GM21825 (cell line): ENCODE measurements at regions not wholly inside any gene's neighbourhood (a gene's known extent, or its start where the extent isn't known, plus 50 kb on each side); places are given as distances from the start of the nearest gene placed in this dataset.
"Not testable (repeated sequence)": the region's sequence is repeated elsewhere in the genome, so short reads cannot be mapped to it uniquely, and the experiment has no call there.

ENCODE experiments used
- ATAC-seq: cut with Tn5 transposase; IDR thresholded peaks from one replicate; pipeline ENCODE4 v1.9.1; 2021; ENCODE audit warnings: mild to moderate bottlenecking, moderate library complexity; ENCODE audit not compliant: unreplicated experiment

DNA sequence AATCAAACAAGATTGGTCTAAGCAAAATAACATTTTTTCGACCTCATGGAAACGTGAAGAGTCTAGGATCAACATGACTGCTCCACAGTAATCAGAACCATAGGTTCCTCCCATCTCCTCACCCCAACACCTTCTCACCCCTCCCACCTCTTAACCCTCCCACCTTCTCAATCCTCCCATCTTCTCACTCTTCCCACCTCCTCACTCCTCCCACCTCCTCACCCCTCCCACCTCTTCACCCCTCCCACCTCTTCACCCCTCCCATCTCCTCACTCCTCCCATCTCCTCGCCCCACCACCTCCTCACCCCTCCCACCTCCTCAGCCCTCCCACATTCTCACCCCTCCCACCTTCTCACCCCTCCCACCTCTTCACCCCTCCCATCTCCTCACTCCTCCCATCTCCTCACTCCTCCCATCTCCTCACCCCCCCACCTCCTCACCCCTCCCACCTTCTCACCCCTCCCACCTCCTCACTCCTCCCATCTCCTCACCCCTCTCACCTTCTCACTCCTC is 567.4 kb downstream of the C6orf118 start:
- no peak for ATAC-seq

DNA sequence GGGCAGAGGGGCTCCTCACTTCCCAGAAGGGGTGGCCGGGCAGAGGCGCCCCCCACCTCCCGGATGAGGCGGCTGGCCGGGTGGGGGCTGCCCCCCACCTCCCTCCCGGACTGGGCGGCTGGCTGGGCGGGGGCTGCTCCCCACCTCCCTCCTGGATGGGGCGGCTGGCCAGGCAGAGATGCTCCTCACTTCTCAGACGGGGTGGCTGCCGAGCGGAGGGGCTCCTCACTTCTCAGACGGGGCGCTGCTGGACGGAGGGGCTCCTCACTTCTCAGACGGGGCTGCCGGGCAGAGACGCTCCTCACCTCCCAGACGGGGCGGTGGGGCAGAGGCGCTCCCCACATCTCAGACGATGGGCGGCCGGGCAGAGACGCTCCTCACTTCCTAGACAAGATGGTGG is 573.3 kb downstream of the C6orf118 start:
- not testable (repeated sequence) for ATAC-seq

DNA sequence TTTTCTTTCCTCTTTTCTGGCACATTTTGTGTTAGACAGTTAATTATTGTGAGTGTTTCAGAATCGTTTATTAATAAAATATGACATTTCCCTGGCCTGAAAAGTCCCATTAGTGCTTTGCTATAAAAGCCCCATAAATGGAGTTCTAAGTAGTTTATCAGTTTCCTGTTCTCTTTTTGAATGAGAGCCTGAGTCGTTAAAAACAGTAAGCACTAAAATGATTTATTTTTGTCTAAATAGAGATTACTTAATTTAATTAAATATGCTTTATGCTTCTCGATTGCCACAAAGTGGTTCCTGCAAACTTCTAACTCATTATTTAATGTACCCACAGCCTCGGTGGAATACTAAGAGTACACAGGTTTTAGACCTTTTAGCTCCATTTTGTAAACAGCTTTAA is 577.9 kb downstream of the C6orf118 start:
- ATAC-seq, result no peak

DNA sequence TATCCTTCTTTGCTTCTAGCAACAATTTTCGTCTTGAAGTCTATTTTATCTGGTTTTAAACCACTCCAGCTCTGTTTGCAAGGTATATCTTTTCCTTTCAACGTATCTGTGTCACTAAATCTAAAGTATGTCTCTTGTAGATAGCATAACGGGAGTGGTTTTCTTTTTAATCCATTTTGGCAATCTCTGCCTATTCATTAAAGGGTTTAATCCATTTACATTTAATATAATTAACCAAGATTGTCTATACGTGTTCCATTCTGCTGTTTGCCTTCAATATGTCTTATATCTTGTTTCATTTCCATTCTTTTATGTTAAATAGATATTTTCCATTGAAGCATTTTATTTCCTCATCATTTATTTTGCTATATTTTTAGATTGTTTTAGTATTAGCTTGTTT is 587.9 kb downstream of the C6orf118 start:
- no peak for ATAC-seq

DNA sequence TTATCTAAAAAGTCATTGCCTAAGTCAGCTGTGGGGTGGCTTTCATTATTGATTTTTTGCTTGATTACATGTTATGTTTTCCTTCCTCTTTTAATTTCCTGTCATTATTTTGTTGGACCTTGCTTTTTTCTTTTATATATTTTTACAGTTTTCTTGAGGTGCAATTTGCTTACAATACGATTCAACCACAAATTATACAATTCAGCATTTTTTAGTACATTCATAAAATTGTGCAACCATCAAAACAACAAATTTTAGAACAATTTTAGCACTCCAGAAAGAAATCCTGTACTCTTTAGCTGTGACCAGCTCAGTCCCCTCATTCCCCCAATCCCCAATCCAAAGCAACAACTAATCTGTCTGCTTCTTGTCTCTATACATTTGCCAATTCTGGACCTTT is 608.9 kb downstream of the C6orf118 start:
- ATAC-seq, result no peak

DNA sequence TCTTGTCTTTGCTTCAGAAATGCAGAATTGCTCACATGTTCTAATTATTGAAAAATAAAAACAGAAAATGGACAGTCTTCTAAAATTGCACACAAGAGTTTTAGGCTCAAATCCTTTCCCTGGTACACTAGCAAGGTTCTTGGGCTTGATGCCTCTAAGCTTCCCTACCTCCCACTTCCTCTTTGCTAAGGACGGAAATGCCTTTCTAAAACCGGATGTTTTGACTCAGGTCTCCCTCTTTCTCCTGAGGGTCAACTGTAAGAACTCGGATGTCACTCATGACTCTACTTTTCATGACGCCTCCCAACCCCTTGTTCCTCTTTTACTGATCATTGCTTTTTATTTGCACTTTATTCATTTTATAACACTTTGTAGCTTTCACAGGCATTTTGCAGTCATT is 613.5 kb downstream of the C6orf118 start:
- no peak for ATAC-seq

DNA sequence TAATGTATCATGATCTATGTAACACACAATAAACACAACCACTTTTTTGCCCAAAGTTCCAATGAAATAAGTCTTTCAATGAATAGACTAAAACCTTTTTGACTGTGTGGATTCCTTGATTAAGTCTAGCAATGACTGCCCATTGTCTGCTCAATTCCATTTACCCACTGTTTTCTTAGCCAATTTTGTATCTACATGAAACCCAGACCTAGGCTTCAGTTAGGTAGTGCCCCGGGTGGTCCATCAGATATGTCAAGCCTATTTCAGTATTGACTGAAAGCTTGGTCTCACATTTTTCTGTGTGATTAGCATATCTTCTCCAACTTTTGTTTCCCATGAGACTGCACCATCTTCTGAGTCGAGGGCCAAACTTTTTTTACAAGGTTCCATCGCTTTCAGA is 615.0 kb downstream of the C6orf118 start:
- no peak for ATAC-seq

DNA sequence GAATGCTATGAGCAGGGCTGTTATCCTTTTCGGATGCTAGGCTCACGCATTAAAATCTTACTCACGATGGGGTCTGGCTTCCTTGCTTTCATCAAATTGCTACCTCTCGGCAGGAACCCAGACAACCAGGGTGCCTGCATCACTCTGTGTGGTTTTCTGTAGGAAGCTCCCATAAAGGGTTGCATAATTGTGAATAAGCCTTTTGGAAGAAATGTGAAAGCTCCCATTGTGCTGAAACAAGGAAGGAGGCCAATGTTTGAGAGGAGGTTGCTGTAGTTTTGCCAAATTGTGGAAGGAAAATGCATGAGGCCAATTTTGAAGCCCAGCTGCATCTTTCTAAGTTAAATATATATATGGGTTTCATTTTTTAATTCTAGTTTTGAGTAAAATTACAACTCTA is 615.5 kb downstream of the C6orf118 start:
- ATAC-seq, result no peak

DNA sequence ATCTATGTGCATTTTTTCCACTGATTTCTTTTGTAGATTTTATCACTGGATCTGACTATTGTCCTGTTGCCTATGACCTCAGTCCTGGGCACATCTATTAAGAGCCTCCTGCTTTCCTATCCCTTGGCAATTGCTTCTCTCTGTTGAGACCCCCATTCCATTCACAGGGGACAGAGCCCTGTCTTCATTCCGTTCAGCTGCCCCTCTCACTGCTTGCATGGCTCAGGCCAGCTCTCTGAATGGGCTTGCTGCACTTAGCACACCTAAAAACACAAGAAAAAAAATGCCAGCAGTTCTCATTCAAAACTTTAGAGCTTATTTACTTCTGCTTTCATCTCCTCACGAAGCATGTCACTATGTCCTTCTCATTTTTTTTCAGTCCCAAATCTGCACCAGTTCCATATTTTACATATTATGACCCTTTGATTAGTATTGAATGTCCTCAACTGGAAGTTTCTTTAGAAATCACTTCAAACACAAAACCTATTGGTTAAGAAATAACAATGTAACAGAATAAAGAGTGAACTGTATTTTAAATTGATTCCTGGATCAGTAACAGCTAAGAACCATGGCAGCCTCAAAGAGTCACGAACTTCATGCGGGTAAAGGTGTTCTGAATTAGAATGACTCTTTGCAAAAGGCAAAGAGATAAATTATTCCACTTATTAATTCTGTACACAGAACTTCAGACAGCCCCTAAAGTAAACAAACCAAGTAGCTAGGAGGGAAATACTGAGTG is 616.5 kb downstream of the C6orf118 start:
- ATAC-seq, result no peak

DNA sequence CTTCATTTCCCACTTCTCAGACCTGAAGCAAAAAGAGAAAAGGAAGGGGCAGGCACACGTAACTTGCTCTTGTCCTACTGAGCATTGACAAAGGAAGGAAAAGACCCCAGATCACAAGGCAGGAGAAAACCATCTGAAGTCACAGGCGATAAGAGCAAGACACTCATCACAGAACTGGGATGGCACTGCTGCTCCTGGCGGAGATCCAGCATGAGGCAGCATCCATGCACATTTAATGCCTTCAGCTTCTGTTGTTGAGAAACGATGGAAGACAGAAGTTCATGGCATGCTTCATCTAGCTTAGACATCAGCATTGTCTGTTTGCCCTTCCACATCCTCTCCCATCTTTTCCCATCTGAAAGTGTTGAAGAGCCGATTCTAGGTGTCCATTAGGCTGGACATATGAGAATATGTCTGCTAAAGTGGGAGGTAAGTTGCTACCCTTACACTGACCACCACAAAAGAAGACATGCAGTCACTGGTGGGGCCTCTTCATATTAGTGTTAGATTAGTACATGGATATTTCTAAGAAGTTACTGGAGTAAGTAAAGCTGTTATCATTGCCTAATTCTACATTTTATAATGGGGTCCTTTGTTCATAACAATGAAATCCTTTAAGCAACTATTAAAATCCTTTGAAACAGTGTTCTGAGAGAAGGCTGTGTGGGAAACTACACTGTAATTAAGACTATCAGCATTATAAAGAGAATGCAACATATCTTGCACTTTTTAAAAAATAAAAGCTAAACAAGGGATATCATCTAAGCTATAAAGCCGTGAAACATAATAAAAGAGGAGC is 618.5 kb downstream of the C6orf118 start:
- ATAC-seq, result no peak

DNA sequence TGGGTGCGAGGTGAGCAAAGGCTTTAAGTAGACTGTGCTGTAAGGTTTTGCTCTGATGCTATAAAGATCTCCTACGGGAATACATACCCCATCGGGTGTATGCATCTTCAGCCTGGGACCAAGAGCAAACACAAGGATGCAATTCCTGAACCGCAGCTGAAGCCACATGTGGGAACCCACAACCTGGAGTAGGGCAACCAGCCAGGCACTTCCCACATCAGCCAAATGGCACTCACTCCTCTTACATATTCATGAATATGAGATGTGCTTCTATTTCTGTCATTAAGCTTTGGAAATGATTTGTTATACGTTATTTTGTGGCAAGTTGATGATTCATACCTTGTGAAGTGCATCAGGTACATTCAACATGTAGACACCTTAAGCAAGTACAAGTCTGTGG is 619.2 kb downstream of the C6orf118 start:
- no peak for ATAC-seq

DNA sequence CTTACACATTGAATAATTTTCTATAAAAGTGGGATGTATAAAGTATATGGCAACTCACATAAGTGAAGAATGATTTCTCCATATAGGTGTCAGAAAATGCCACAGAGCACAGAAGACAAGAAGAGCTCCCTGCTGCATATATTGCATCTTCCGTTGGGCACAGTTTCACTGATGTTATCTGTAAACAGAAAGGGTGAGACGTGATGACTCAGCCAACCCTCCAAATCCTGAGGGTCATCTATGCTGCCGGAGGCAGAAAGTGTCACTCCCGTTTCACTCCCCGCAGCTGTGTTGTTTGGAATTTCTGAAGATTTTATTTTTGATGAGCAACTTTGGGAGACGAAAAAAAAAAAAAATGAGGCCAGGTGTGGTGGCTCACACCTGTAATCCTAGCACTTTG is 644.1 kb downstream of the C6orf118 start:
- no peak for ATAC-seq

DNA sequence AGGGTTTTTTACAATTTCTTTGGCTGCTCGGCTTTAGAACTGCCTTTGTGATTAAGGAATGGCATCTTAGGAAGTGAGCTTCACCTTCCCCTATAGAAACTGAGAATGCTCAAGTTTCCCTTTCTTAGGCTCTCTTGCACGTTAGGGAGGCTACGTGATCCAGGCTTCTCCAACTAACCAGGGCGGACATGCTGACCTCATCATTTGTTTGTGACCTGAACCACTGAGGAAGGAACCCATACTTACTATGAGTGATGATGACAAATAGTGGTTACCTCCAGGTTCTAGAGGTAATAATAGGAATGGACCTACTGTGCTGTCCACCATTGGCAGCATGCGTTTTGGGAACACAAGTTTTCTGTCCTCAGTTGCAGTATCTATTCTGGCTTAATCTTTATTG is 645.8 kb downstream of the C6orf118 start:
- no peak for ATAC-seq

DNA sequence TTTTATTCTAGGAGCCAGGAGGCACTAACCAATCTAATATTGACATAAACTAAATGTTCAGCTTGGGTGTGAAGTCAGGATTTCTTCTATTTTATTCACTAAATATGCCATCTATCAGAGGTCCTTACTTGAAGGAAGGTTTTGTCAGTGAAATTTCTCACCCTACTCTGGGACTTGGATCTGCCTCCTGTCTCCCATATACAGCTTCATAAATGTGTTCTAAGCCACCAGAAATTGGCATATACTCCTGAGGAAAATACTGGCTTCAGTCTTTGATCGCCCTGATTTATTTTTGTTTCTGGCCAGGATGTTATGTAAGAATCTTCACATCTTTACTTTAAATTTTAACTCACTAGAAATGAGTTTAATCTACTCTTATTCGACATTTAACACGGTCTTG is 647.7 kb downstream of the C6orf118 start:
- ATAC-seq, result no peak

DNA sequence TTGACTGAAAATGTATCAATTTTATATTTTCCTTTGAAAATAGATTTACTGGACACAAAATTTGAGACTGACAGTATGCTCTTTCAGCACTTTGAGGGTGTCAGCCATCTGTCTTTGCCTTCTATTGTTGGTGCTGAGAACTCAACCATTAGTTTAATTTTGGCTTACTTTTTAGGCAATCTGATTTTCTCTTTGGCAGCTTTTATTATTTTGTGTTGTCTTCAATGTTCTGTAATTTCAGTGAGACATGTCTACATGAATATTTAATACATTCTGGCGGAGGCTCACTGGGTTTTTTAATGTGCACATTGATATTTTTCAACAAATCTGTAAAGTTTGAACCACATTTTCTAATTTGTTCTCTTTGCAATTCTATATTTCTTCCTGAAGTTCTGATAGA is 648.6 kb downstream of the C6orf118 start:
- ATAC-seq, result no peak

DNA sequence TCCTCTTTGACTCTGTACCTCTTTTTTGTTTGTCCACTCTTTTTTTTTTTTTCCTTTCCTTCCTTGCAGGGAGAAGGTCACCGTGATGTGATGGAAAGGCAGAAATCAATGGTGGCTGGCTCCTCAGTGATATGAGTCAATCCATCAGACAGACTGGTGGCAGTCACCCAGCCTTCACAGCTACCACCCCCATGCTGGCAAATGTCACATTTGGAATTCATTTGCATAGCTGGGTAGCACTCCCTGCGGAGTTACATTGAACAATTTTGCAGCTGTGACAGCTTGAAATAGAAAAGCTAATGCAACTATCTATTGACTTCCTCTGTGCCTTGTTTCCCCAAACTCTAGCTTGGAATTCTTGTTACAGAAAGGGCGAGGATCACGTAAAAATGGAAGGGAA is 668.4 kb downstream of the C6orf118 start:
- ATAC-seq, result no peak

DNA sequence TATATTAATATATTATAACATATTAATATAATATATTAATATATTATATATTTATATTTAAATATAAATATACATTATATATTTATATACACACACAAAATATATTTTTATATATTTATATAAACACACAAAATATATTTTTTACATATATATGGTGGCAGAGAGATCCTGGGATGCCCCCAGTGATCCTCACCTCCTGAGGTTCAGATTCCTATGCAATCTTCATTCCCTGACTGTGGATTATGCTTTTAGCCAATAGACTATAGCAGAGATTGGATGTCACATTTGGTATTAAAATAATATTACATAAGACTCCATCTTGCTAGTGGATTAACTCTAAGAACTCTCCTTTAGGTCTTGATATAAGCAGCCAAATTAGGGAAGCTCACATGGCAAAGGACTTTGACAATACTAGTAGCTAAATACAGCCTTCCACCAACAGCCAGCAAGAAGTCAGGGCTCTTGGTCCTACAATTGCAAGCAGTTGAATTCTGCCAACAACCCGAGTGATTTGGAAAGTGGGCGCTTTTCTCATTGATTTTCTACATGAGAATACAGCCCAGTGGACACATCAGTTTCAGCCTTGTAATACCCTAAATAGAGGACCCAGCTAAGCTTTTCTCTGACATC is 681.0 kb downstream of the C6orf118 start:
- ATAC-seq, result no peak

DNA sequence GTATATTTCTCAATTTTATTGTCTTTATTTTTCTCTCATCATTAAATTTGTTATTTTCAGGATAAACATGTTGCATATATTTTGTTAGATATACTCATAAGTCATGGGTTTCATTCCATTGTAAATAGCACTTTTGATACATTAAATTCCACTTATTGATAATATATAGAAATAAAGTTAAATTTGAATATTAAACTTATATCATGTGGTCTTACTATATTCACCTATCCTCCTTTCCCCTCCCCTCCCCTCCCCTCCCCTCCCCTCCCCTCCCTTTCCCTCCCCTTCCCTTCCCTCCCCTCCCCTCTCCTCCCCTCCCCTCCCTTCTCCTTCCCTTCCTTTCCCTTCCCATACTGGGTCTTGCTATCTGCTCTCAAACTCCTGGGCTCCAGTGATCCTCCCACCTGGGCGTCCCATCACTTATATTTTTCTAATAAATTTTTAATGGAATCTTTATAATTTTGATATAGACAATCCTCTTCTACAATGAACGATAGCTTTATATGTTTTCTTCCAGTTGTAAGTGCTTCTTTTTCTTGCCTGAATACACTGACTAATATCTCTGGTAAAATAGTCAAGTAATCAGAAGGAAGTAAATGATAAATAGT is 692.4 kb downstream of the C6orf118 start:
- ATAC-seq, result no peak

DNA sequence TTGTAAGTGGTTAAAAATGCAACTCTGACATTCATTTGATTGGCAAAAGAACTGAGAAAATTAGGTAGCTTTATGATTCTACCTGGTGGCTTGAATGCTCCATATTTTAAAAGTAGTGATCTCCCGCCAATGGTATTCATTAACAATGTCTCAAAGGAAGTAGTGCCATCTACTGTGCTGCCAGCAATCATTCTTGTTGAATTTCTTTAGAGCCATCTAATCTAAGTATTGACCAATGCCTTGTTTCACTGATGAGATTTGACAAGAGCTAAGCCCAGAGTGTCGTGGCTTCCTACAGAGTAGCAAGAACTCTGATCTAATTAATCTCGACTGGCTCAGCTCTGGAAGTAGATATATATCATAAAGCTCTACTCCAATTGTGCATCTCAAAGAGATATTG is 696.7 kb downstream of the C6orf118 start:
- no peak for ATAC-seq

DNA sequence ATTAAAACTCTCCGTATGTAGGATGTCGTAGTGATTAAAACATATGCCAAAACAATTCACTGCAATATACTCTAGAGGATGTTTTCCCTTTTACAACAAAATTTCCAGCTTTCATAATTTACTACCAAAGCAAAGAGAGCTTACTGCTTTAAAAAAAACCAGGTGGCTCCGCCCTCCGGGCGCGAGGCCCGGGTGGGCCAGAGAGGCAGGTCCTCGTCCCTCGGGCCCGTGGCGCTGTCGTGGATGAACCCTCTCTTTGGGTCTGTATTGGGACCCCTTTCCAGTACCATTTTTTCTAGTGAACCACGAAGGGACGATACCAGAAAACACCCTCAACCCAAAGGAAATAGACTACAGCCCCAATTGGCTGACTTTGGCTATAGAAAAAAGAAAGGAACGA is 698.5 kb downstream of the C6orf118 start:
- ATAC-seq, result not testable (repeated sequence)

DNA sequence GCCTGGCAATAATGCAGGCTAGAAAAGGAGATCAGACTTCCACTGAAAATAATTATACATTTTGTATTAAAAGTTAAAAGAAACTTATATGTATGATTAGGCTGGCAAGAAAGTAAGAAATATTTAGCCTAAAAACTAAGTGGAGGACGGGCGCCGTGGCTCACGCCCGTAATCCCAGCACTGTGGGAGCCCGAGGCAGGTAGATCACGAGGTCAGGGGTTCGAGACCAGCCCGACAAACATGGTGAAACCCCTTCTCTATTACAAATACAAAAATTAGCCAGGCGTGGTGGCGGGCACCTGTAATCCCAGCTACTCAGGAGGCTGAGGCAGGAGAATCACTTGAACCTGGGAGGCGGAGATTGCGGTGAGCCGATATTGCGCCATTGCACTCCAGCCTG is 707.0 kb downstream of the C6orf118 start:
- not testable (repeated sequence) for ATAC-seq
